ENCODE measurements at regions not wholly inside any gene's neighbourhood (a gene's known extent, or its start where the extent isn't known, plus 50 kb on each side); places are given as distances from the start of the nearest gene placed in this dataset.

GRCh38 chr2:45328264-45328870, 282.7 kb downstream of the SRBD1 start:
- H3K27ac ChIP-seq (ENCODE audit: low read length) = no peak overlapping the region
- no peak overlapping the region for H3K4me3 ChIP-seq (ENCODE audit: low read length)
- H4K20me1 ChIP-seq (ENCODE audit: insufficient read depth) = no peaks in the 10 kb centered on the region
- no peak overlapping the region for H2AFZ ChIP-seq (ENCODE audit: low read depth, low read length)
- H3K27me3 ChIP-seq (ENCODE audit: insufficient read depth, low read depth, low read length) = no peaks in the 10 kb centered on the region
- no peak overlapping the region for H3K4me2 ChIP-seq (ENCODE audit: low read length)
- H3K9me2 ChIP-seq (ENCODE audit: insufficient read depth, low read length) = no peaks in the 10 kb centered on the region
- H3K36me3 ChIP-seq (ENCODE audit: insufficient read depth, low read length) = no peaks in the 10 kb centered on the region
- H3K9ac ChIP-seq (ENCODE audit: low read length) = no peak overlapping the region
- H3K79me2 ChIP-seq (replicated peaks; ENCODE audit: insufficient read depth, low read length) = no peaks in the 10 kb centered on the region
- H3K9me3 ChIP-seq (ENCODE audit: low read length) = peaks cover 3% of the 10 kb centered on the region
- TF ChIP-seq POLR2AphosphoS5 (IDR thresholded peaks at IDR 0.05) (no peak), EP300 (conservative IDR thresholded peaks at IDR 0.05; ENCODE audit: poor library complexity, severe bottlenecking) (no peak), MXI1 (conservative IDR thresholded peaks at IDR 0.05; ENCODE audit: poor library complexity, severe bottlenecking) (no peak)
- H3F3A ChIP-seq (ENCODE audit: insufficient read depth, low read length, poor library complexity, severe bottlenecking) = no peaks in the 10 kb centered on the region

GRCh38 chr2:45323344-45323743, 287.7 kb downstream of the SRBD1 start:
- TF ChIP-seq EP300 (conservative IDR thresholded peaks at IDR 0.05; ENCODE audit: poor library complexity, severe bottlenecking) (no peak), POLR2AphosphoS5 (IDR thresholded peaks at IDR 0.05) (no peak), RAD21 (conservative IDR thresholded peaks at IDR 0.05) (no peak), EZH2 (IDR thresholded peaks at IDR 0.05; ENCODE audit: borderline replicate concordance, insufficient read depth, low read length, poor library complexity, severe bottlenecking) (no peak), MXI1 (conservative IDR thresholded peaks at IDR 0.05; ENCODE audit: poor library complexity, severe bottlenecking) (no peak), TAF1 (IDR thresholded peaks at IDR 0.05; ENCODE audit: low read depth) (no peak), SMC3 (conservative IDR thresholded peaks at IDR 0.05; ENCODE audit: poor library complexity) (no peak)
- TF ChIP-seq, protein P1, sequence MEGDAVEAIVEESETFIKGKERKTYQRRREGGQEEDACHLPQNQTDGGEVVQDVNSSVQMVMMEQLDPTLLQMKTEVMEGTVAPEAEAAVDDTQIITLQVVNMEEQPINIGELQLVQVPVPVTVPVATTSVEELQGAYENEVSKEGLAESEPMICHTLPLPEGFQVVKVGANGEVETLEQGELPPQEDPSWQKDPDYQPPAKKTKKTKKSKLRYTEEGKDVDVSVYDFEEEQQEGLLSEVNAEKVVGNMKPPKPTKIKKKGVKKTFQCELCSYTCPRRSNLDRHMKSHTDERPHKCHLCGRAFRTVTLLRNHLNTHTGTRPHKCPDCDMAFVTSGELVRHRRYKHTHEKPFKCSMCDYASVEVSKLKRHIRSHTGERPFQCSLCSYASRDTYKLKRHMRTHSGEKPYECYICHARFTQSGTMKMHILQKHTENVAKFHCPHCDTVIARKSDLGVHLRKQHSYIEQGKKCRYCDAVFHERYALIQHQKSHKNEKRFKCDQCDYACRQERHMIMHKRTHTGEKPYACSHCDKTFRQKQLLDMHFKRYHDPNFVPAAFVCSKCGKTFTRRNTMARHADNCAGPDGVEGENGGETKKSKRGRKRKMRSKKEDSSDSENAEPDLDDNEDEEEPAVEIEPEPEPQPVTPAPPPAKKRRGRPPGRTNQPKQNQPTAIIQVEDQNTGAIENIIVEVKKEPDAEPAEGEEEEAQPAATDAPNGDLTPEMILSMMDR (IDR thresholded peaks at IDR 0.05; ENCODE audit: poor library complexity, severe bottlenecking) = no peak
- TF ChIP-seq, protein P2, sequence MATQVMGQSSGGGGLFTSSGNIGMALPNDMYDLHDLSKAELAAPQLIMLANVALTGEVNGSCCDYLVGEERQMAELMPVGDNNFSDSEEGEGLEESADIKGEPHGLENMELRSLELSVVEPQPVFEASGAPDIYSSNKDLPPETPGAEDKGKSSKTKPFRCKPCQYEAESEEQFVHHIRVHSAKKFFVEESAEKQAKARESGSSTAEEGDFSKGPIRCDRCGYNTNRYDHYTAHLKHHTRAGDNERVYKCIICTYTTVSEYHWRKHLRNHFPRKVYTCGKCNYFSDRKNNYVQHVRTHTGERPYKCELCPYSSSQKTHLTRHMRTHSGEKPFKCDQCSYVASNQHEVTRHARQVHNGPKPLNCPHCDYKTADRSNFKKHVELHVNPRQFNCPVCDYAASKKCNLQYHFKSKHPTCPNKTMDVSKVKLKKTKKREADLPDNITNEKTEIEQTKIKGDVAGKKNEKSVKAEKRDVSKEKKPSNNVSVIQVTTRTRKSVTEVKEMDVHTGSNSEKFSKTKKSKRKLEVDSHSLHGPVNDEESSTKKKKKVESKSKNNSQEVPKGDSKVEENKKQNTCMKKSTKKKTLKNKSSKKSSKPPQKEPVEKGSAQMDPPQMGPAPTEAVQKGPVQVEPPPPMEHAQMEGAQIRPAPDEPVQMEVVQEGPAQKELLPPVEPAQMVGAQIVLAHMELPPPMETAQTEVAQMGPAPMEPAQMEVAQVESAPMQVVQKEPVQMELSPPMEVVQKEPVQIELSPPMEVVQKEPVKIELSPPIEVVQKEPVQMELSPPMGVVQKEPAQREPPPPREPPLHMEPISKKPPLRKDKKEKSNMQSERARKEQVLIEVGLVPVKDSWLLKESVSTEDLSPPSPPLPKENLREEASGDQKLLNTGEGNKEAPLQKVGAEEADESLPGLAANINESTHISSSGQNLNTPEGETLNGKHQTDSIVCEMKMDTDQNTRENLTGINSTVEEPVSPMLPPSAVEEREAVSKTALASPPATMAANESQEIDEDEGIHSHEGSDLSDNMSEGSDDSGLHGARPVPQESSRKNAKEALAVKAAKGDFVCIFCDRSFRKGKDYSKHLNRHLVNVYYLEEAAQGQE (IDR thresholded peaks at IDR 0.05; ENCODE audit: borderline replicate concordance) = no peak
- H3K4me3 ChIP-seq (ENCODE audit: low read length) = no peak overlapping the region

More at GRCh38 chr2:45323344-45323743, 287.7 kb downstream of the SRBD1 start:
- Histone ChIP-seq H3K9me2 (ENCODE audit: insufficient read depth, low read length) (no peaks in the 10 kb centered on the region), H3K9me3 (ENCODE audit: low read length) (peaks cover 4% of the 10 kb centered on the region), H4K20me1 (ENCODE audit: insufficient read depth) (no peaks in the 10 kb centered on the region), H3K9ac (ENCODE audit: low read length) (no peak overlapping the region), H3K36me3 (ENCODE audit: insufficient read depth, low read length) (no peaks in the 10 kb centered on the region), H3K27ac (ENCODE audit: low read length) (no peak overlapping the region), H3F3A (ENCODE audit: insufficient read depth, low read length, poor library complexity, severe bottlenecking) (no peaks in the 10 kb centered on the region), H2AFZ (ENCODE audit: low read depth, low read length) (no peak overlapping the region), H3K27me3 (ENCODE audit: insufficient read depth, low read depth, low read length) (no peaks in the 10 kb centered on the region), H3K79me2 (replicated peaks; ENCODE audit: insufficient read depth, low read length) (no peaks in the 10 kb centered on the region), H3K4me2 (ENCODE audit: low read length) (no peak overlapping the region)
